Skeletal muscle cell (primary cell): ENCODE measurements at regions not wholly inside any gene's neighbourhood (a gene's known extent, or its start where the extent isn't known, plus 50 kb on each side); places are given as distances from the start of the nearest gene placed in this dataset.
A peak's percentile ranks its signal among the peaks of the same experiment; 100 is the strongest.

Experiments used
- DNase-seq: peaks from one replicate; pipeline ENCODE4 v3.0.0-alpha.2; 2010; ENCODE audit warnings: low read depth
- H3K4me3 ChIP-seq: 2 replicates; pipeline ENCODE4 v1.5.1; 2011; ENCODE audit warnings: low read depth, mild to moderate bottlenecking, control low read depth, low read length, moderate library complexity

DNA sequence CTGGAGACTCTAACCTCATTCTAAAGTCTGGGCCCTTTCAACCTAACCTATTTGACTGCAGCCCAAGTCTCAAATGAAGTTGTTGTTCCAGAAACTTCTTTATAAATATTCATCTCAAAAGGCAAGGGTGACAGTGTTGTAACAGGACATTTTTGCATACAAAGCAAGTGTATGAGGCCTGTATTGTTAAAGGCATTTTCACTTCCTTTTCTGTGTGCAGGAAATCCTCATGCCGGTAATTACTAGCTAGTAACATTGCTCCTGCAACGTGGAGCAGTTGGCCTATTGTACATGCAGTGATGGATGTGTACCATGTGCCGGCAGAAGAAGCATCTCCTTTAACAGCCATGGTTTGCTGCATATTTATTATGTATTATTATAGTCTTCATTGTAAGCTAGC is 156.5 kb upstream of the RMST start:
- no peak for DNase-seq
- H3K4me3 ChIP-seq = no peak overlapping the region

DNA sequence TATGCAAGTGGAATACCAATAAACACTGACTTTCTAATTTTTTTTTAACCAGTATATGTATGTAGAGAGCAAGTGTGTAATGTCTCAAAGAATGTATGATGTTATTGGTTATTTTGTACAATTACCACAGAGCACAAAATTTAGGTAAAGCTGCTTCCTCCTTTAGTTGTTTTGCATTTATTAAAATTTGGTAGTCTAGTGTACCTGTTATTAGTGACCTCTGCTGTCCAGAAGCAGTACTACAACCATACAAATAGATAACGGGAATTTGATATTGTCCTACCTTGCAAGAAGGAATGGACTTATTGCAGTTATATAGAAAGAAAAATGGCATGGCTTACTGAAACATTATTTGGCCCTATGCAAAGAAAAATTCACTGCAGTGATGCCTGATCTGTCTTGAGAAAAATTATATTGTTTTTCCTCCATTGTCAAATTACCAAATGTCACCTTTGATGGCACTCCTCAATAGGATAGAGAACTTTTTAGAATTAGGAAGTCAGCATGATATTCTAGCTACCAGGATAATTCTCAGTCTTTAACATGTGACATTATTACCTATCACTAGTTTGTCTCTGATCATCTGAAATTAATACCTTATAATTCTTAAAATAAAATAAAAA is 153.9 kb upstream of the RMST start:
- no peak overlapping the region for H3K4me3 ChIP-seq
- peak; percentile 14 for DNase-seq

DNA sequence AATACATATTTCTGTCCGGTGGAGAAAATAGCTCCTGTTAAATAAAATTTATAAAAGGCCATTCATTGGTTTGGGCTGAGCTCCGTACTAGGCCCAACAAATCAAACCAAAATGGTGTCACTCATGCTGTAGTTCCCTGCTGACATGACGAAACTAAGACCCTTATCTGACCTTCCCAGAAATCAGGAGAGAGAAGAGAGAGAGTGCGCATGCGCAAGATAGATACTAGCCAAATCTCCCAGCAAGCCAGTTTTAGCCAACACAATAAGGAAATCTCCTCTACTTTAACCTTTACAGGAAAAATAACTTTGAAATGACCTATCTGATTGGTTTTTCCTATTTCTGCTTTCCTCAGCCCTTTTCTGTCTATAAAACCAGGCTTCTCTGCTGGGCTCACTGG is 152.7 kb upstream of the RMST start:
- H3K4me3 ChIP-seq = no peak overlapping the region
- no peak for DNase-seq

DNA sequence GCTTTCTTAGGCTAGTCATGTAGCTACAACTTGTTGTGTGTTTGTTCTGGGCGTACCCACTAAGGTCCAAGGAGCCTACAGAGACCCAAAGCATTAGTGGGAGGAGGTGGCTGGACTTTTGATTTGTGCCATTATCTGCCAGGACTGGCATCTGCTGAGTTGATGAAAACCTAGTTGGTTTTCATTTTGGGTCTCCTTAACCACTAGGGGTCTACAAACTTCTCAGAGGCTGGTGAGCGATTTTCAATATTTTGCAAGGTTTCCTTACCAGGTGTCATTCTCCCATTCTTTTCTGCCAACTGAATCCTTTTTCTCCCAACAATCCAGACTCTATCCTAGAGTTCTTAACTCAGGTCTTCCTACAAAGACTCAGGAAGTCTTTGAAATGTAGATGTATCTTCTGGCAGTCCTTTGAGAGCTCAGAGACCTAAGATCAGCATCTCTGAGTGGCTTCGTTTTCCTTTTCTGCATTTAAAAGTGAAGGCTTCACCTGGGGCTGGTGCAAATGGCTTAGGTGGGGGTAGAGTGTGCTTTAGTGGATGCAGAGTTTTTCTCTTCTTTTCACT is 150.0 kb upstream of the RMST start:
- no peak for DNase-seq
- no peak overlapping the region for H3K4me3 ChIP-seq

DNA sequence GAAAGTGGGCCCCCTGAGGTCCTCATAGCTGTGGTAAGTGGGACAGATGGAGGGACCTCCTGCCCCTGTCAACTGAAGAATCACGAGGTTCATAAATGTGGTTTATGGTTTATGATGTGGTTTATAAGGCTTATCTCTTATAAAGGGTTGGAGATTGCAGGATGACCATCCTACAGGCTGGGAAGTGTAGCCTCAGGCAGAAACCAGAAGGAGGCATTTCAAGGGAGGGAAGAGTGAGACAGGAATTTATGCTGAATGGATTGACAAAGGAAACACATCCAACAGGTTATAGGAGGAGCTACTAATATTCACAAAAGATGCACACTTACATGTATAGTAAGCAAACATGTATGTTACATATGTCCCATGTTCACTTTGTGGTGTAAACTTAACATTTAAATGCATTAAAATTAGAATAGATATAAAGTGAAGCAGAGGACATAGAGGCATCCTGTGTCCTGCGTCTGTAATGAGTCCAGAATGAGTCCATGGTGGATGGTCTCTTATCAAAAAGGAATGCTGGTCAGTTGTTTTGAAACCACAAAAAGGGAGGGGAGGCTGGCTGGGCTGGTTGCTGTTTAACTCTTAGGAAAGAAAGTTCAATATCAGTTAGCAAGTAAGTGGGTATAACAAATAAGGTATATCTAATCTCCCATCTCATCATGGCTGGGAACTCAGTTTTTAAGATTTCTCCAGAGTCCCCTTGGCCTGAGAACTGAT is 149.0 kb upstream of the RMST start:
- H3K4me3 ChIP-seq = no peak overlapping the region
- no peak for DNase-seq

DNA sequence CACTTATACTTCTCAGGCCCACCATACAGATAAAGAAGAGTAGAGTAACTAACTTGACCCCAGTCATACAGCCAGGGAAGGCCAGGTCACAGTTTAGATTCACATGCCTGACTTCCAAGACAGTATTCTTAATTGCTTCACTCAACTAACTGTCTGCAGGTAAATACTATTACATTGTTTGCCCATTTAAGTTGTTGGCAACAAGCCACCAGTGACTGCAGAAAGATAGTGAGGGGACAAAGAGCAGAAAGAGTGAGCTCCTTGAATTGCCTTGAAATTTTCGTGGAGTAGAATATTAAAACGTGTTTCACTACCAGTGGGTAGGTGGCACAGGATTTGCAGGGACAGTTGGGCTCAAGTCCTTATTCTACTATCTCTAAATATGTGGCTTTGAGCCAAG is 146.3 kb upstream of the RMST start:
- no peak for DNase-seq

DNA sequence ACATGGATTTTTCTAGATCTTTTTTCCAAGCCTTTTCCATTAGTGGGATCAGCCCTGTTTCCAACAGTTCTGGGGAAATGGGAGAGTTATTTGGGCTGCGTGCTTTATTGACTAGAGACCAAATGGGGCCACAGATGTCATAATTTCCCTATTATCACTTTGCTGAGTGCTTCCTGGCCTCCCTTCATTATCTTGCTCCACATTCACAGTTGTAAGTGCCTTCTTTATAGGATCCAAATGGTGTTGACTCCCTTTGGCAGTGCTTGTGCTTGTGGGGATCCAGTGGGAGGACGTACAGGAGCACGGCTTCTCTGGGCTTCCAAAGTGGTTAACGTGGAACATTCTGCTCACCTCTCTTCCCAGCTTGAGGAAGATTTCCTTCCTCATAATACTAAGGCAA is 141.0 kb upstream of the RMST start:
- DNase-seq = no peak
- H3K4me3 ChIP-seq = no peak overlapping the region

More for the DNA sequence above, 146.3 kb upstream of the RMST start:
- no peak overlapping the region for H3K4me3 ChIP-seq

DNA sequence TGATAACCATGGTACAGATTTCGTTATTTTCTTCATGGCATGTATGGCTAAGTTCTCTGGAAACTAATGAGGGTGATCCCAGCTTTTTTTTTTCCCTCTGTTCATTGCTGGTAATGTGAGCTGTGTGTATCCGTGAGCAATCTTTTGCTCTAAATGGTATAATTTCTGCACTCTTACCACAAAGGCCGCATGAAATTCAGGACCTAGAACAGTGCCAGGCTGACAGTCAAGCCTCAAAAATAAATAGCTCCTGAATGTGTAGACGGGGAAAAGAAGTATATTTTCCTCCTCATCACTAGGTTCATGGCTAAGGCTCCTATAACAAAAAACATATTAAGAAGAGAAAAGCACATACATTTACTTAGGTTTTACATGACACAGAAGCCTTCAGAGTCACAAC is 140.2 kb upstream of the RMST start:
- H3K4me3 ChIP-seq = no peak overlapping the region
- DNase-seq = no peak

DNA sequence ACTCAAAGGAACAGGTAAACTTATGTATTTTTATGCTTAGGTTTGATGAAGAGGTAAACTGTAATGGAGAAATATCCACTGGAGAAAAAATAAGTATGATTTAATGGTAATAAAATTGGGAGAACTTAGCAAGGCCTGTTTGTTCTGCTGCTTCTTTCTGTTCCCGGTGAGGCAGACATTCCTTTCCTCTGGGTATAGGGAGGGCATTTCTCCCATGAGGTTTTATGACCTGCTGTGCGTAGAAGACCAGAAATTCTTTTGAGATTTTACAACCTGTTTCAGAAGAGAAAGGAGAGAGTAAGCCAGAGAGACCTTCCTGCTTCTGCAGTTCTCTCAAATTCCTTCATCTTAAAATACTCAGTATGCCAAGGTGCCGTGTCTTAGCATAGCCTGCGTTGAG is 139.4 kb upstream of the RMST start:
- DNase-seq = no peak
- H3K4me3 ChIP-seq = no peak overlapping the region

DNA sequence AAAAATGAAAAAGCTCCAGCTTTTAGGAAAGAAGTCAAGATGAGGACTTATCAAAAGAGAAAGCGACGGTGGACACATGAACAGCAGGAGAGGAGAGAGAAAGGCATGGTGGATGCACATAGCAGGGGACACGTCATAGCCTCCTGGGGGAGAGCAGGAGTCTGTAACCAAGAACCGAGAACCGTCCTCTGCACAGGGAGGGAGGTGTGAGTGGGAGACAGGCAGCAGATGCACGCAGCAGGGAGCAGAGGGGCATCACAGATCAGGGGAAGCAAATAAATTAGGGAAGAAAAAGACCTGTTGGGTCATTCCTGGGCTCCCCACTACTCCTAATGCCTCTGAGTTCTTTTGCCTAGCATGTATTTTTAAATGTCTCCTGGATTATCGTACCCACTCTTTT is 138.1 kb upstream of the RMST start:
- no peak for DNase-seq
- no peak overlapping the region for H3K4me3 ChIP-seq

DNA sequence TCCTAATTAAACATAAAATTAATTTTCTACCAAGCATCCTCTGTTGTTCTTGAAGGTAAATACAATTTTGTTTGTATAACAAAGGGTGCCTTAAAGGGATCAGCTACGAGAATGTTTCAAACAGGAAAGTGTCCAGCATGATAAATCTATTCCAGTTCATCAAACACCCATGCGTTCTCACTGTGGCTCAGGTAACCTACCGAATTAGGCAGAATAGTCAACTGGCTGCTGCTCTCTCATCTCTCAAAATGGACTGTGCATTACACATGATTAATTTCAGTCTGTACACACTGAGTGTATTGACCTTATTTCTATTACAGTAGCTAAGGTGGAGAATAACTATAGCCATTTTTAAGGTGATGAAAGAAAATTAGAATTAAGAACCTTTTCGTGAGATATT is 127.5 kb upstream of the RMST start:
- no peak overlapping the region for H3K4me3 ChIP-seq
- DNase-seq = no peak

DNA sequence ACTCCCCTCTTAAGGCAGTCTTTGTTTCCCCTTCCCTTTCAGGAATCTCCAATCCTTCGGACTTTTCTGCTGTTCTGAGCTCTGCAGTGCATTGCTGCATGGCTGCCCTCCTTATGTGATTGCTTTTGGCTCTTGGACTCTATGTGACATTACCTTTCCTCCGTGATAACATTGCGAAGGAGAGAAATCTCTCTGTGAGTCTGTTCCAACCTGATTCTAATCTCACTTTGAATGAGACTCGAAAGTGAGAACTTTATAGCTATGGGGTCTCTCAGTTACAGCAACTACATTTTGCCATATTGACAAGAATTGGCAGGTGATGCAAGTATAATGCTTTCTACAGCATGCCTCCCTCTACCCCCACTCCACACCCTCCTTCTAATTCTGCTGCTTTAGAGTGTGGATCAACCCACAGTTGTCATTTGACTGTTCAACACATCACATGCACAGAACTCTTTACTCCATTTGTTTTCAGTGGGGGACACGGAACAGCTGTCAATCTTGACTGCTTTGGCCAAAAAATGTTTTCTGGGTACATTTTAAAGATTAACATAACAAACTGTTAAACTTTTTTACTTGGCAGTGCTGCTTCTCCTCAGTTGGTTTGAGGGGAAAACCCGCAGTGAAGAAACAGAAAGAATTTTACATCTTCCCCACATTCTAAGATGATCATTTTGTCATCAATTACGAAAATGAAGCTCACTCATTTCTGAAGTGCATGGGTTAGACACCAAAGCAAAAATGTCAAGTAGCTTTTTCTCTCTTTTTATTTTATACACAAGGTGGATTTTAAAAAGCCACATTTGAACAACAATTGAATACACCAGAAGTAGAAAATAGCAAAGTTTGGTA is 125.5 kb upstream of the RMST start:
- DNase-seq = no peak
- H3K4me3 ChIP-seq = no peak overlapping the region

DNA sequence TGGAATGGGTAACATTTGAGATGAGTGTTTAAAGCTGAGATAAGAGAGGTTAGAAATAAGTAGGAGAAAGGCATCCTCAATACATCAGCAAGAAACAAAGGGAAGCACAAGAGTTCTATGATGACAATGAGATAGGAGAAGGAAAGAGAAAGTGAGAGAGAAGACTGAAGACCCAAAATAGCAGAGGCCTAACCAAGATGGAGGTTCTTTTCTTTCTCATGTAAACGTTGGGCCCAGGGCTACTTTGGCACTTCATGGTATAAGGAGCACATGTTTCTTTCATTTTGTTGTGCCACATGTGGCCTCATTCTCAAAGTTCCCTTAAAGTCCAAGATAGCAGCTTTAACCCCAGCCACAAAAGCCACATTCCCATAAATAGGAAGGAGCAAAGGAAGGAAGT is 120.5 kb upstream of the RMST start:
- no peak overlapping the region for H3K4me3 ChIP-seq
- no peak for DNase-seq

DNA sequence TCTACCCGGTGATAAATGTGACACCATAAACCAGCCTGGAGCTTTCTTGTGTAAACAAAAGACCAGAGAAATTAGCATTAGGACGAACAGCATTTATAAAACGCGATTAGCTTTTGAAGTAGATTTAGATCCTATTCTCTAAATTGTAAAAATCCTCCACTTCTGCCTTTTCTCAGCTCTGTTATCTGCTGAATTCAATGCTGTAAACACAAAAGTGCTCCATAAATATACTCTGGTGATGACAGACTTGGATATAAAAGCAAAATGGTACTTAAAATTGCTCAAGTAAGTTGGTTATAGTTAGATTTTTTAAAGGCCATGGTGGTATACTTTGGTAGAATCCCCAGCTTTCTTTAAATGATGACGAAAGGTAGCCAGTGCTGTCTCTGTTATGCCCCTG is 114.6 kb upstream of the RMST start:
- no peak overlapping the region for H3K4me3 ChIP-seq
- no peak for DNase-seq

DNA sequence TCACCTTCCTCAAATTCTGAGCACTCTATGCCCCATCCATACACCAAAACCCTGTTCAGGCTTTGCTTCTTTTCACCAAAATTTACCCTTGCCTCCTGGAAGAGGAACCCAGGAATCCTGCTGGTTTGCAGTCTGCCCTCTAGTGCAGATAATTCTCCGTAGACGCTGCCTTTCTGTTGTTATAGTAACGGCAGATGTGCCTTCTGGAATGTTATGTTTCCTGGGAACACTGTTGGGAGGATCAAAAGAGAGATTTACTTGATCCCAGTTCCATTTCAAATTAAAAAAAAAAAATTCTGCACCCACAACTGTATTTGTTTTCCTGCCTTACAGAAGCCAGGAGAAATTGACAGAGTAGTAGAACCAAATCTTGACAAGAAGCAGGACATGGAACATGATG is 104.2 kb upstream of the RMST start:
- no peak for DNase-seq

DNA sequence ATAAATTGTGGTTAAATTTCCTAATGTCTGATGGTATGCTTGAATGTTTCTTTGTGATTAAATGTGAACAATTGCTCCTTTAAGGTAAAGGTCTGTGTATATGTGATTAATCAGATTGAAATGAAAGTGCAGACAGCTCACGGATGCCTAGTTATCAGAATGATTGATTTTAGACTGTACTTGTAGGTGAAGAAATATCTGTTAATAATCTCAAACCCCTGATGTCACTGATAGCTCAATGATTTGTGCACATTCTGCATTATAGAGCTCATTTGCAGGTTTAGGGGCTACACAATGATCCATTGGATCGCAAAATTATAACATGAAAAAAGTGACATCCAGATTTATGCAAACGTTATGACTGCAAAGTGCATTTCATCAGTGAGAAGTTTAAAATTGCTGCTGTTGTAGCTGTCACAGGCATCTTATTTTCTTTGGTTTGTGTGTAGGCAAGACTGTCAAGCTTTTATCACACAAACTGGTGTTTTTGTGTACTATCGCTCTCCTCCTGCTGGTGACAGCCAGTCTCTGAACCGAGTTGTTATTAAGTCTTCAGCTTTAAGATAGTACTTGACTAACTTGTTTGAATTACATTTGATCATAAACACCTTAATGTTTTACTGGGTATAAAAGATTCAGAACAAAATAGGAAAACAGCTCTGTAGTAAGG is 103.4 kb upstream of the RMST start:
- no peak for DNase-seq
- no peak overlapping the region for H3K4me3 ChIP-seq

More for the DNA sequence above, 104.2 kb upstream of the RMST start:
- H3K4me3 ChIP-seq = no peak overlapping the region

DNA sequence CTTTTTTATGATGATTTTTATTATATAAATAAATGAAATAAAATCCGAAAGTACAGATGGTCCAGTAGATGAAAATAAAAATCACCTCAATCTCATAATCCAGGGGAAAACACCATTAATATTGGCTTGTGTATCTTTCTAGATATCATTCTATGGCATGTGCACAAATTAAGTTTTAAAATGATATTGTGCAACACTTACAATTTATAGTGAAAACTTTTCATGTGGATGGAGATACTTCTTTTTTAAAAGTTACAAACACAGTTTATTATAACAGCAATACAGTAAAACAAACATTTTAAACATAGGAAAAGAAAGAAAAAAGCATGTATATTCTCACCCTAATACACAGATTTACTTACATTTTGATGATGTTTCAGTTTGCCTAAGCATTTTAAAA is 98.9 kb upstream of the RMST start:
- no peak for DNase-seq
- no peak overlapping the region for H3K4me3 ChIP-seq

DNA sequence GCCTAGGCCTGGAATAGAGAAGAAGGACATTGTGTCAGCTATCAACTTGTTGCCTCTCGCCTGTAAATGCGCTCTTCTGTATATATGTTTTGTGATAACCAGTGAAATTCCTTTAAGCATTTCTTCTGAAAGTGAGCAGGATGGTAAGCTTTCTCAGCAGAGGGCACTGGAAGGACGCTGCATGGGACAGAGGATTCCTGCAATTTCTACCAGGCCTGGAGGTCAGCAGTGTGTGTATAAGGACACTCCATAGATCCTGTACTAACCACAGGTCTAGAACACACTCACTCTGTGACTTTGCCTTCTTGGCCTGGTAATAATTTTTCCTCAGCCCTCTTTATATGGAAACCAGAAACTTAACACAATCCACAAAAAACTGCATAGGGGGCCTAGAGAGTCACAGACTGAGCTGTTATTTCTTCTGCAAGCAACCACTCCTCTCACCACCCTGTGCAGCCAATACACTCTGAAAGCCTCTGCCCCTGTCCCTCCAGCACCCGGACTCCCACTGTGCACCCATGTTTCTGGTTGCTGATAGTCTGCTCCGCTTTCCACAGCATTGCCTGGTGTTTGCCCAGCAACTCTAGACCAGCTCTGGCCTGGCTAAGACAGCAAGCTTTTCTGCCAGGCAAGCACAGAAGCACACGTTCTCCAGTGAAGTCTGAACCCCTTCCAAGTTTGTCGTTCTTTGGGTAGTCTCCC is 94.0 kb upstream of the RMST start:
- no peak overlapping the region for H3K4me3 ChIP-seq
- no peak for DNase-seq

DNA sequence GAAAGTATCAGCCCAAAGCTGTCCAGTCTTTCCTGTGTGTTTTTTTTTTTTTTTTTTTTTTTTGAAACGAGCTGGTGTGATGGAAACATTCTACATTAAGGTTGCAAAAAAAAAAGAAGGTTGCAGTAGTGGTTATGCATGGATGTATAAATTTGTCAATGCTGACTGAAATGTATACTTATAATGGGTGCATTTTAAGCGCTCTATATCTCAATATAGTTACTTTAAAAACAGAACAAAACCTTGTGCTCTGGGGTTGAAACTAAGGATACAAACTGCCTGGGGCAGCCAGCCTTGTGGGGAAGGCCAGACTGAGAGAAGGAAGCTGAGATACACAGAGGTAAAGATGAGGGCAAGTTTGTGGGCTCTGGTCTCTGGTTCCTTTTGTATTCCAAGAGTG is 87.3 kb upstream of the RMST start:
- no peak for DNase-seq
- H3K4me3 ChIP-seq = no peak overlapping the region
